SHP77 (cell line): ENCODE measurements at regions not wholly inside any gene's neighbourhood (a gene's known extent, or its start where the extent isn't known, plus 50 kb on each side); places are given as distances from the start of the nearest gene placed in this dataset.

ENCODE experiments used
- DNase-seq, 2 experiments: peaks; one replicate each; lab custom pipeline; 2025; lab: John Stamatoyannopoulos, UW

- no peak for DNase-seq
These were observed 1248.4 kb downstream of the BRD1 start for GRCh38 chr22:48579043-48579927.

- DNase-seq, result no peak
These were observed 1249.3 kb downstream of the BRD1 start for GRCh38 chr22:48578138-48579042.

GRCh38 chr22:48577691-48578090, 1250.0 kb downstream of the BRD1 start:
- no peak for DNase-seq

GRCh38 chr22:48577014-48577690, 1250.5 kb downstream of the BRD1 start:
- DNase-seq, result no peak

DNA sequence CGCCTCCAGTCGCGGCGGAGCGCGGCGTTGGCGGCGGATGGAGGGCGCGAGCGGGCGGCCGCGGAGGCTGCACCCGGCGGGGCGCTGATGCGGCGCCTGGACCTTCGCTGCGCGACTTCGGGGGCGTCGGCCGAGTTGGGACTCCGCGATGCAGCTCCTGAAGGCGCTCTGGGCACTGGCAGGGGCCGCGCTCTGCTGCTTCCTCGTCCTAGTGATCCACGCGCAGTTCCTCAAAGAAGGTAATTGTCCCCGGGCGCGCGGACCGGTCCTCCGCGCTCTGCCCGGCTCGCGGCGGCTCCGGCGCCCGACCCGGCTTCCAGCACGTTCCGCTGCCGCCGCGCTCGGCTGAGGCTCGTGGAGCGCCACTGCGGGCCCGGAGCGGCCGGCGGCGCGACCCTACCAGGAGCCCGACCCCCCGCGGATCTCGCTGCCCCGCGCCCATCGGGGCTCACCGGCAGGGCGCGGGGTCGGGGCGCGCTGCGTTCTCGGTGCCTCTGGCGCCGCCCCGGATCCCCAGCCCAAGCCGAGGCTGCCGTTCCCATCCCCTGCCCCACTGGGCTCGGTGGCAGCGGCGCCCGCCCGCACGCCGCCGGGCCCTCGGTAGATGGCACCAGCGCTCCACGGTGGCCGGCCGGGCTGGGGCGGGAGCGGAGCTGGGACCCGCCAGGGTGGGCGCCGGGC, 1251.2 kb downstream of the BRD1 start:
- no peak for DNase-seq

DNA sequence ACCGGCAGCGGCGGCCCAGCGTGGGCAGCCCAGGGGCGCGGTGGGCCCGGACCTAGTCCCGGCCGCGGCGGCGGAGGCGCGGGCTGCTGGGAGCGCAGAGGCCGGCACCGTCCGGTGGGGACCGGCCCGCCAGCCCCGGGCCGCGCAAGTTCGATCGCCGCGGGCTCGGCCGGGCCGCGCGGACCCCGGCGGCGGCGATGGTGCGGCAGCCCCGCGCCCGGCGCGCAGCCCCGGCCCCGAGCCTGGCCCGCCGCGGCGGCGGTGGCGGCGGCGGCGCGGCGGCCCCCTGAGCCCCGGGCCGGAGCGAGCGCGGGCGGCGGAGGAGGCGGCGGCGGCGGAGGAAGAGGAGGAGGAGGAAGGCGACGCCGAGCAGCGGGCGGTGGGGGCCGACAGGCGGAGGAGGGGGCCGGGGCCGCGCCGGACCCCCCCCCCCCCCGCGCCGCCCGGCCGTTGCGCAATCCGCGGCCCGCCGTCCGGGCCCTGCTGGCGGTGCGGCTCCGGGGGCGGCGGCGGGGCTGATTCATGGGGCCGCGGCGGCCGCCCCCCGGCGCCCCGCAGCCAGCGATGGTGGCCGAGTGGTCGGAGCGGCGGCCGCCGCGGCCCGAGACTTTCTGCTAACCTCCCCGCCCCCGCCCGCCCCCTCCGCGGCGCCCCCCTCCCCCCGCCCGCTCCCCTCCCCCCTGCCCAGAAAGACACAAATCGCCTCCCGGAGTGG, 1251.9 kb downstream of the BRD1 start:
- DNase-seq, result no peak

DNA sequence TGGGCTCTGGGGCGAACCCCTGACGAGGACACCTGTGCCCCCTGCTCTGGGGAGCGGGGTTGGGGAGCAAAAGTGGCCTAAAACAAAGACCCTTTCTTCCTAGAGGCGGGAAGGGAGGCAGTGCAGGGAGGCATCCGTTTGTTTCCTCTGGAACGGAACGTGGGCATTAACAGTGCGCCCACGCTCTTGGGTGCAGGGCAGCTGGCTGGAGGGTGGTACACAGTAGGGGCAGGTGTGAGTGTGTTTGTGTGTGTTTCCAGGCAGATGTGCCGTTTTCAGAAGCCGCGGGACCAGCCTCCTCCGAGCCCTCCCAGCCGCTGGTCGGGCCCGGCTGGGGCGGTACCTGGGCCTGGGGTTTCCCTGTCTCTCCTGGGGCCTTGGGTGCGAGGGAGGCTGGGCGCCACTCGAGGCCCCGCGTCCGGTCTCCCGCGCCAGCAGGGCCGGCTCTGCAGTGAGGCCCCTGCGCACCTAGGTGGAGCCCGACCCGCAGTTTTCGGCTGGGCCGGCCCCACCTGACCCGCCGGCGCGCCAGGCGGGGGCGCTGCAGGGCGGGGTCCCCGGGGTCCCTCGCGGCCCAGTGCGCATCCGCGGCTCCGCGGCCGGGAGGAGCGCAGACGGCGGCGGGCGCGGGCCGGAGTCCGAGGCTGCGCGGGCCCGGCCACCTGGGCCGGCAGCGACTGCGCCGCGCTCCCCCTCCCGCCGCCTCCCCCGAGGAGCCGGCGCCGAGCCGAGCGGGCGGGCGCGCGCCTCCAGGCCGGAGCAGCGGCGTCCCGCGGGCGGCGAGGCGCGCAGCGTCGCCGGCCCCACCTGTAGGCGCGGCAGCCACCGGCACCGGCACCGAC, 1252.7 kb downstream of the BRD1 start:
- no peak for DNase-seq

GRCh38 chr22:48573766-48574165, 1253.9 kb downstream of the BRD1 start:
- no peak for DNase-seq

DNA sequence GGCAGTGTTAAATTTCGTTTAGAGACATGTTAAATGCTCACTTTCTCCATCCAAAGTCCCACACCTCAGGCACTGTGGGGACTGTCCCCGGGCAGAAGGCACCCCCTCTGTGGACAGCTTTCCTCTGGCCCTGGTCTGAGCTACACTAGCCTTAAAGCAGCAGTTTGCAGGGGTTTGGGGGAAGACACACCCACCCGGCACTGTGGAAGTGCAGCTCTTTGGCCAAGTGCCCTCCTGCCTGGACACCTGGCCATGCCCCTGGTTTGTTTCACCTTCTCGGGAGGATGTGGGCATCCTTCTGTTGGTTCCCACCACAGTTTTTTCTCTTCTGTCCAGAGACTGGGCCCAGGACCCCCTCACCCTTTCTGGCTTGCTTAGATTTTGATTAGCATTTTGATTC, 1254.7 kb downstream of the BRD1 start:
- DNase-seq, result no peak

GRCh38 chr22:48570912-48571311, 1256.8 kb downstream of the BRD1 start:
- DNase-seq, result no peak

GRCh38 chr22:48569476-48570233, 1258.0 kb downstream of the BRD1 start:
- DNase-seq, result no peak

GRCh38 chr22:48568736-48569330, 1258.8 kb downstream of the BRD1 start:
- DNase-seq, result no peak

DNA sequence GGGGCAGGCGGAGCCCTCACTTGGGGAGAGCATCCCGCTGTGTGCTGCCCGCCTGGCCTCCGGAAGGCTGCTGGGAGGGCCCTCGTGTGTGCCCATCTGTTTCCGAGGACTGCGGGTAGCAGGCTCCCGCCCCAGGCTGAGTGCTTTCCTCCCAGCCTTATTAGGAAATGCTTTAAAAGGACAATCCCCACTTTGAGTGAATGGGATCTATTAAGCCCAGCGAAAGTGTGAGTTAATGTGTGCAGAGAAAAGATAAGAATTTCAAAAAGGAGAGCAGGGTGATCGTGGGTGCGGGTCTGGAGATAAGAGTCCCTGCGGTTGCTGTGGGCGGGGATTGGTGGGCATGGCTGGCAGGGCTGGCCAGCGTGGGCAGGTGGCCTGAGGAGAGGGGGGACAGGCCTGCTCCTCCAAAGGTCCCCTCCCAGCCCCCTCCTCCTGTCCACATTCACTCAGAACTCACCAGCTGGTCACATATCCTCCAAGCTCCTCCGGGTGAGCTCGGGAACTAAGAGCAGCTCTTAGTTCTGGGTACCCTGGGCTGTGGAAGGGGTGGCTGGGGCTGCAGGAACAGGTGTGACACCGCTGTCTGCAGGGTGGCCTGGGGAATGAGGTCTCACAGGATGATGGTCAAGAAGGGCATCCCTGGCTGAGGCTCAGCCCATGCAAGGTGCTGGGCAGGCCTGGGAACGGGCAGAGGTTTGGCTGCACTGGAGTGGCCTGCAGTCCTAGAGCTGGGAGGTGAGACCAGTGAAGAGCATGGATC, 1260.3 kb downstream of the BRD1 start:
- no peak for DNase-seq

DNA sequence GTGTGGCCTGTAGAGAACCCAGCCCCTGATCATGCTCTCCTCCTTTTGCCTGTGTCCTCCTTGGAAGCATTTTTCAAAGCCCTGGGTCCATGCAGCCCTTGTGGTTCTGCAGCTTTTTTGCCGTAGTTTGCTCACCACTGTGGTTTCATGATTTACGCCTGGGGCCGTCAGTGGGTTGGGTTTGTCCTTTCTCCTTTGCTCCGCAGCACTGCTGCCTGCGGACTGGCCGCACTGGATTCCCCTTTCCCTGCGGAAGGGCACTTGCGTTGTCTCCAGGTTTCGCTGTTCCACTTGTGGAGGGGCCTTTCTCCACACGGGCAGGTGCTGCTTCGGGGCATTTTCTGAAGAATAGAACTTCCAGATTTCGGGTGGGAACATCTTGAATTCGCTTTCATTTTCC, 1260.9 kb downstream of the BRD1 start:
- DNase-seq, result no peak

DNA sequence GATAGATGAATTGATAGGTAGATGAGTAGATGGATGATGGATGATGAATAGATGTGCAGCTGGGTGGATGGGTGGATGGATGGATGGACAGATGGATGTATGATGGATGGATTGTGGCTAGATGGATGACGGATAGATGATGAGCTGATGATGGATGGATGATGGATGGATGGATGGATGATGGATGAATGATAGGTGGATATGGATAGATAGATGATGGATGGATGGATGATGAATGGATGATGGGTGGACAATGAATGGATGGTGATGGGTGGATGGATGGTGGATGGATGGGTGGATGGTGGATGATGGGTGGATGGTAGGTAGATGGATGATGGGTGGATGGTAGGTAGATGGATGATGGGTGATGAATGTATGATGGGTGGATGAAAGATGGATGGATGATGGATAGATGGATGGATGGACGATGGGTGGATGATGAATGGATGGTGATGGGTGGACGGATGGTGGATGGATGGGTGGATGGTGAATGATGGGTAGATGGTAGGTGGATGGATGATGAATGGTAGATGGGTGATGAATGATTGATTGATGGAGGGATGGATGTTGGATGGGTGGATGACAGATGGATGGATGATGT, 1261.7 kb downstream of the BRD1 start:
- DNase-seq, result no peak

GRCh38 chr22:48564995-48565394, 1262.7 kb downstream of the BRD1 start:
- no peak for DNase-seq

- DNase-seq, result no peak
These were observed 1263.7 kb downstream of the BRD1 start for GRCh38 chr22:48563966-48564330.
